IMR-90 (cell line): ENCODE measurements at regions not wholly inside any gene's neighbourhood (a gene's known extent, or its start where the extent isn't known, plus 50 kb on each side); places are given as distances from the start of the nearest gene placed in this dataset.

Source experiments
- ATAC-seq: fragments of 200-7000 bp; cut with Tn5 transposase; 2 replicates; pipeline ENCODE4 v1.9.1; 2020; ENCODE audit warnings: low read depth, mild to moderate bottlenecking, moderate library complexity
- BruUV-seq: library from RNA; stranded (reverse); fragments of 400-500 nt; replicated peaks from 2 replicates; lab custom pipeline; 2021; lab: Mats Ljungman, UMichigan
- CTCF ChIA-PET: fragments of 300-600 bp; formaldehyde crosslinking; extraction: SDS; loops from one replicate; lab custom pipeline; 2021; ENCODE audit warnings: antibody characterized with exemption; lab: Yijun Ruan, JAX
- POLR2A ChIA-PET: fragments of 300-600 bp; sonication (Branson Sonifier 250); formaldehyde crosslinking; loops from one replicate; lab custom pipeline; 2022; ENCODE audit warnings: antibody characterized with exemption; ENCODE audit not compliant: unreplicated experiment; lab: Charles Lee
- DNase-seq: peaks from one replicate; pipeline ENCODE4 v3.0.0; 2013
- H2AFZ ChIP-seq: replicated peaks from 2 replicates; pipeline ENCODE3; 2013; ENCODE audit warnings: low read length, mild to moderate bottlenecking; ENCODE audit not compliant: poor library complexity
- H2AK5ac ChIP-seq: 2 replicates; pipeline ENCODE4 v1.6.1; 2013; ENCODE audit warnings: low read depth, low read length, inconsistent platforms
- H2AK9ac ChIP-seq: replicated peaks from 2 replicates; pipeline ENCODE3; 2013; ENCODE audit warnings: mild to moderate bottlenecking, low read depth, low read length, moderate library complexity; ENCODE audit not compliant: poor library complexity
- H2BK120ac ChIP-seq: 2 replicates; pipeline ENCODE4 v1.6.1; 2013; ENCODE audit warnings: low read depth, low read length, inconsistent platforms
- H2BK15ac ChIP-seq: 3 replicates; pipeline ENCODE4 v1.6.1; 2013; ENCODE audit warnings: low read depth, low read length, inconsistent platforms
- H2BK20ac ChIP-seq: 2 replicates; pipeline ENCODE4 v1.6.1; 2013; ENCODE audit warnings: low read depth, mild to moderate bottlenecking, inconsistent platforms, low read length, moderate library complexity
- H2BK5ac ChIP-seq: 2 replicates; pipeline ENCODE4 v1.6.1; 2013; ENCODE audit warnings: mild to moderate bottlenecking, low read depth, low read length, inconsistent platforms; ENCODE audit not compliant: poor library complexity, severe bottlenecking
- H3K14ac ChIP-seq: replicated peaks from 2 replicates; pipeline ENCODE4 v1.6.1; 2013; ENCODE audit warnings: low read depth, low read length, inconsistent platforms
- H3K18ac ChIP-seq: 2 replicates; pipeline ENCODE4 v1.6.1; 2013; ENCODE audit warnings: low read depth, low read length, control low read depth
- H3K23ac ChIP-seq: 2 replicates; pipeline ENCODE4 v1.6.1; 2013; ENCODE audit warnings: low read depth, low read length, inconsistent platforms
- H3K27ac ChIP-seq: 2 replicates; pipeline ENCODE4 v1.5.1; 2013; ENCODE audit warnings: mild to moderate bottlenecking, control low read depth, low read length; ENCODE audit not compliant: insufficient read depth
- H3K27me3 ChIP-seq: 2 replicates; pipeline ENCODE4 v1.6.1; 2013; ENCODE audit warnings: low read length; ENCODE audit not compliant: control insufficient read depth, insufficient read depth
- H3K36me3 ChIP-seq: 2 replicates; pipeline ENCODE4 v1.6.1; 2013; ENCODE audit warnings: low read length, mixed read lengths; ENCODE audit not compliant: control insufficient read depth, insufficient read depth
- H3K4ac ChIP-seq: 2 replicates; pipeline ENCODE4 v1.6.1; 2013; ENCODE audit warnings: low read depth, low read length, inconsistent platforms
- H3K4me1 ChIP-seq: 2 replicates; pipeline ENCODE4 v1.6.1; 2013; ENCODE audit warnings: low read length, mixed read lengths; ENCODE audit not compliant: control insufficient read depth, insufficient read depth
- H3K4me2 ChIP-seq: 2 replicates; pipeline ENCODE4 v1.6.1; 2013; ENCODE audit warnings: low read depth, mild to moderate bottlenecking, control low read depth, low read length, moderate library complexity
- H3K4me3 ChIP-seq: 2 replicates; pipeline ENCODE4 v1.5.1; 2013; ENCODE audit warnings: low read depth, mild to moderate bottlenecking, control low read depth, low read length, moderate library complexity; ENCODE audit not compliant: insufficient read depth
- H3K56ac ChIP-seq: 2 replicates; pipeline ENCODE4 v1.6.1; 2013; ENCODE audit warnings: low read length, inconsistent platforms; ENCODE audit not compliant: insufficient read depth; ENCODE audit errors: extremely low read depth
- H3K79me1 ChIP-seq, 2 experiments: 2 replicates each; pipeline ENCODE4 v1.6.1; 2013; ENCODE audit warnings: low read length in 2 of 2, inconsistent platforms in 1 of 2, low read depth in 1 of 2
- H3K9ac ChIP-seq: 2 replicates; pipeline ENCODE4 v1.6.1; 2013; ENCODE audit warnings: low read depth, low read length, control low read depth
- H3K9me1 ChIP-seq: 2 replicates; pipeline ENCODE4 v1.6.1; 2013; ENCODE audit warnings: low read length, inconsistent platforms; ENCODE audit not compliant: insufficient read depth
- H3K9me3 ChIP-seq: 2 replicates; pipeline ENCODE4 v1.6.1; 2013; ENCODE audit warnings: low read length; ENCODE audit not compliant: control insufficient read depth, insufficient read depth
- H4K20me1 ChIP-seq: 2 replicates; pipeline ENCODE4 v1.6.1; 2013; ENCODE audit warnings: low read length, inconsistent platforms; ENCODE audit not compliant: insufficient read depth
- H4K5ac ChIP-seq: 2 replicates; pipeline ENCODE4 v1.6.1; 2013; ENCODE audit warnings: mild to moderate bottlenecking, low read depth, low read length, control low read depth
- H4K8ac ChIP-seq, 2 experiments: 2 replicates each; pipeline ENCODE4 v1.6.1; 2013; ENCODE audit warnings: low read depth in 2 of 2, low read length in 2 of 2, control low read depth in 1 of 2, inconsistent platforms in 1 of 2
- H4K91ac ChIP-seq: 2 replicates; pipeline ENCODE4 v1.6.1; 2013; ENCODE audit warnings: low read depth, low read length, inconsistent platforms; ENCODE audit not compliant: insufficient read depth
- BHLHE40 ChIP-seq: fragments of 150-350 bp; IDR thresholded peaks from 2 replicates; pipeline ENCODE4 v1.6.1; 2016; ENCODE audit warnings: mild to moderate bottlenecking, low read depth, low read length
- CEBPB ChIP-seq: IDR thresholded peaks from 2 replicates; pipeline ENCODE4 v1.6.1; 2012; ENCODE audit warnings: low read depth, low read length, improper control_type of control experiment
- CHD1 ChIP-seq: IDR thresholded peaks from 2 replicates; pipeline ENCODE4 v1.6.1; 2012; ENCODE audit warnings: low read depth, low read length, improper control_type of control experiment
- ELK1 ChIP-seq: fragments of 150-350 bp; IDR thresholded peaks from 2 replicates; pipeline ENCODE4 v1.6.1; 2016; ENCODE audit warnings: low read depth, mild to moderate bottlenecking, low read length, moderate library complexity, borderline replicate concordance
- FOS ChIP-seq: fragments of 150-350 bp; IDR thresholded peaks from 2 replicates; pipeline ENCODE4 v1.6.1; 2016; ENCODE audit warnings: low read depth, low read length
- MAFK ChIP-seq: IDR thresholded peaks from 2 replicates; pipeline ENCODE4 v1.6.1; 2012; ENCODE audit warnings: low read depth, low read length, improper control_type of control experiment
- MAZ ChIP-seq: IDR thresholded peaks from 2 replicates; pipeline ENCODE4 v1.6.1; 2012; ENCODE audit warnings: low read depth, mild to moderate bottlenecking, low read length, improper control_type of control experiment, moderate library complexity, borderline replicate concordance
- MXI1 ChIP-seq: IDR thresholded peaks from 2 replicates; pipeline ENCODE4 v1.6.1; 2012; ENCODE audit warnings: low read depth, mild to moderate bottlenecking, low read length, moderate library complexity, borderline replicate concordance
- NFE2L2 ChIP-seq: fragments of 150-350 bp; IDR thresholded peaks from 2 replicates; pipeline ENCODE4 v1.6.1; 2016; ENCODE audit warnings: low read depth, mild to moderate bottlenecking, low read length
- POLR2A ChIP-seq: IDR thresholded peaks from 2 replicates; pipeline ENCODE4 v1.6.1; 2012; ENCODE audit warnings: mild to moderate bottlenecking, low read depth, low read length
- RAD21 ChIP-seq: IDR thresholded peaks from 2 replicates; pipeline ENCODE4 v1.6.1; 2012; ENCODE audit warnings: low read length, improper control_type of control experiment
- RCOR1 ChIP-seq: IDR thresholded peaks from 2 replicates; pipeline ENCODE4 v1.6.1; 2012; ENCODE audit warnings: mild to moderate bottlenecking, low read length, improper control_type of control experiment; ENCODE audit not compliant: insufficient replicate concordance
- RFX5 ChIP-seq: IDR thresholded peaks from 2 replicates; pipeline ENCODE4 v1.8.0; 2012; ENCODE audit warnings: low read depth, mild to moderate bottlenecking, low read length, moderate library complexity
- SMC3 ChIP-seq: fragments of 150-350 bp; IDR thresholded peaks from 2 replicates; pipeline ENCODE4 v1.6.1; 2016; ENCODE audit warnings: low read depth, mild to moderate bottlenecking, antibody characterized with exemption, low read length, moderate library complexity
- USF2 ChIP-seq: fragments of 150-350 bp; IDR thresholded peaks from 2 replicates; pipeline ENCODE4 v1.6.1; 2017; ENCODE audit warnings: mild to moderate bottlenecking, antibody characterized with exemption, low read length, low read depth
- WGBS, 2 experiments: methylation state at CpG; one replicate each; pipeline versions ENCODE4 v1.1.5 to v1.1.7; 2013; ENCODE audit warnings: missing lambda C conversion rate in 2 of 2; ENCODE audit not compliant: insufficient read length in 1 of 2; ENCODE audit errors: extremely low coverage in 2 of 2; 5-methylcytosine and 5-hydroxymethylcytosine counted together
- dilution Hi-C: fragments of 300-500 bp; cut with HindIII; formaldehyde crosslinking; loops from one replicate; pipeline ENCODE4 v1.14.3; 2018; ENCODE audit warnings: low sequenced_read_pairs; ENCODE audit not compliant: unreplicated experiment
- in situ Hi-C: fragments of 300-500 bp; cut with MboI; formaldehyde crosslinking; loops from 3 replicates; pipeline ENCODE4 v1.14.3; 2019; ENCODE audit warnings: low sequenced_read_pairs, inconsistent platforms, mixed read lengths
- intact Hi-C: fragments of 100-400 bp; cut with micrococcal nuclease; formaldehyde crosslinking; loops from 2 replicates; pipeline ENCODE4 v1.10.0; 2022
- TF ChIP-seq, protein P1 (sequence below): conservative IDR thresholded peaks from 2 replicates; pipeline ENCODE4 v1.5.1; 2012; ENCODE audit warnings: mild to moderate bottlenecking, low read depth, low read length, improper control_type of control experiment

DNA sequence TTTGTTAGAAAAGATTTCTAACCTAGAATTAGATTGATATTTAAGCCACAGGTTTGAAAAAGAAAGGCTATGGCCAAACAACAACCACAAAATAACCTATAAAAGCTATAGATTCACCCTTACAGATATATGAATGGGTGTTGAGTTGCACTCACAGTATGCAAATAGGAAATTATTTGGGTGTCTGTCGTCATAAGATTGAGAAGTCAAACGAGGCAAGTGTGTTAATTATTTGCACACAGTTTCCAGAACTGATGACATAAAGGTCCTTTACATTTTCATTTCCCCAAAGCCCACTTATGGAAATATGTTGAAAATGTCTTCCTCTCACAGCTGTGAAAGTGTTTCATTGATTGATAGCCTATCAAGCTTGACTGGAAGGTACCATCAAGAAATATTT, 101.2 kb upstream of the CXCL13 start:
- Histone ChIP-seq H2AFZ (no peak overlapping the region), H2BK20ac (no peak overlapping the region), H2BK15ac (no peak overlapping the region), H3K23ac (no peak overlapping the region), H2AK5ac (no peak overlapping the region), H3K36me3 (no peaks in the 10 kb centered on the region), H2BK120ac (no peak overlapping the region), H3K4me3 (no peak overlapping the region), H3K4ac (no peak overlapping the region), H3K9me3 (no peaks in the 10 kb centered on the region), H3K18ac (no peak overlapping the region), H3K9me1 (no peaks in the 10 kb centered on the region), H2BK5ac (no peak overlapping the region), H3K27me3 (no peaks in the 10 kb centered on the region), H3K56ac (no peak overlapping the region), H4K91ac (no peak overlapping the region), H4K20me1 (no peaks in the 10 kb centered on the region), H3K4me1 (no peaks in the 10 kb centered on the region), H4K8ac (no peak overlapping the region), H2AK9ac (no peak overlapping the region), H4K5ac (no peak overlapping the region), H3K9ac (no peak overlapping the region), H3K27ac (no peak overlapping the region), H3K79me1 (no peaks in the 10 kb centered on the region), H3K14ac (no peak overlapping the region), H3K4me2 (no peak overlapping the region)
- dilution Hi-C loops: no loop called here
- WGBS, 2 experiments: no CpG with 5 or more reads among the region's 2 CpGs
- ChIA-PET CTCF (no interaction called here), POLR2A (no interaction called here)
- intact Hi-C loops: no loop called here
- no peak for ATAC-seq
- in situ Hi-C loops: no loop called here
- TF ChIP-seq ELK1: no peak
- no peak for TF ChIP-seq SMC3
- no peak for TF ChIP-seq USF2
- TF ChIP-seq MAZ: no peak
- TF ChIP-seq BHLHE40: no peak
- no peak for TF ChIP-seq POLR2A
- TF ChIP-seq NFE2L2: no peak
- TF ChIP-seq, protein P1, sequence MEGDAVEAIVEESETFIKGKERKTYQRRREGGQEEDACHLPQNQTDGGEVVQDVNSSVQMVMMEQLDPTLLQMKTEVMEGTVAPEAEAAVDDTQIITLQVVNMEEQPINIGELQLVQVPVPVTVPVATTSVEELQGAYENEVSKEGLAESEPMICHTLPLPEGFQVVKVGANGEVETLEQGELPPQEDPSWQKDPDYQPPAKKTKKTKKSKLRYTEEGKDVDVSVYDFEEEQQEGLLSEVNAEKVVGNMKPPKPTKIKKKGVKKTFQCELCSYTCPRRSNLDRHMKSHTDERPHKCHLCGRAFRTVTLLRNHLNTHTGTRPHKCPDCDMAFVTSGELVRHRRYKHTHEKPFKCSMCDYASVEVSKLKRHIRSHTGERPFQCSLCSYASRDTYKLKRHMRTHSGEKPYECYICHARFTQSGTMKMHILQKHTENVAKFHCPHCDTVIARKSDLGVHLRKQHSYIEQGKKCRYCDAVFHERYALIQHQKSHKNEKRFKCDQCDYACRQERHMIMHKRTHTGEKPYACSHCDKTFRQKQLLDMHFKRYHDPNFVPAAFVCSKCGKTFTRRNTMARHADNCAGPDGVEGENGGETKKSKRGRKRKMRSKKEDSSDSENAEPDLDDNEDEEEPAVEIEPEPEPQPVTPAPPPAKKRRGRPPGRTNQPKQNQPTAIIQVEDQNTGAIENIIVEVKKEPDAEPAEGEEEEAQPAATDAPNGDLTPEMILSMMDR: no peak
- no peak for TF ChIP-seq CEBPB
- no peak for TF ChIP-seq RFX5
- TF ChIP-seq MXI1: no peak
- no peak for TF ChIP-seq MAFK
- no peak for TF ChIP-seq CHD1
- TF ChIP-seq FOS: no peak
- TF ChIP-seq RCOR1: no peak
- no peak for TF ChIP-seq RAD21
- no peak for DNase-seq
- BruUV-seq: no TSS peak
